Glutamatergic neuron (in vitro differentiated cells): ENCODE measurements at regions not wholly inside any gene's neighbourhood (a gene's known extent, or its start where the extent isn't known, plus 50 kb on each side); places are given as distances from the start of the nearest gene placed in this dataset.

Source experiments
- DNase-seq: peaks from one replicate; pipeline ENCODE4 v3.0.0; 2022
- H3K27ac Mint-ChIP-seq: one replicate; pipeline ENCODE4 v1.8.0; 2020; ENCODE audit warnings: mild to moderate bottlenecking, mixed read lengths, inconsistent platforms; ENCODE audit not compliant: unreplicated experiment
- H3K27me3 Mint-ChIP-seq: one replicate; pipeline ENCODE4 v1.8.0; 2020; ENCODE audit warnings: mild to moderate bottlenecking, moderate library complexity, mixed read lengths, inconsistent platforms; ENCODE audit not compliant: unreplicated experiment
- H3K36me3 Mint-ChIP-seq: one replicate; pipeline ENCODE4 v1.8.0; 2020; ENCODE audit warnings: mild to moderate bottlenecking, mixed read lengths, inconsistent platforms; ENCODE audit not compliant: unreplicated experiment
- H3K4me1 Mint-ChIP-seq: one replicate; pipeline ENCODE4 v1.8.0; 2020; ENCODE audit warnings: mild to moderate bottlenecking, low read depth, mixed read lengths, inconsistent platforms; ENCODE audit not compliant: unreplicated experiment
- H3K4me3 Mint-ChIP-seq: one replicate; pipeline ENCODE4 v1.8.0; 2020; ENCODE audit warnings: mild to moderate bottlenecking, mixed read lengths, inconsistent platforms; ENCODE audit not compliant: unreplicated experiment
- H3K9me3 Mint-ChIP-seq: one replicate; pipeline ENCODE4 v1.8.0; 2020; ENCODE audit warnings: mild to moderate bottlenecking, moderate library complexity, mixed read lengths, inconsistent platforms; ENCODE audit not compliant: unreplicated experiment
- TF ChIP-seq, protein P1 (sequence below): fragments of 200-600 bp; sonication (generic); IDR thresholded peaks from one replicate; pipeline ENCODE4 v1.5.0; 2021; ENCODE audit not compliant: partially characterized antibody, unreplicated experiment

DNA sequence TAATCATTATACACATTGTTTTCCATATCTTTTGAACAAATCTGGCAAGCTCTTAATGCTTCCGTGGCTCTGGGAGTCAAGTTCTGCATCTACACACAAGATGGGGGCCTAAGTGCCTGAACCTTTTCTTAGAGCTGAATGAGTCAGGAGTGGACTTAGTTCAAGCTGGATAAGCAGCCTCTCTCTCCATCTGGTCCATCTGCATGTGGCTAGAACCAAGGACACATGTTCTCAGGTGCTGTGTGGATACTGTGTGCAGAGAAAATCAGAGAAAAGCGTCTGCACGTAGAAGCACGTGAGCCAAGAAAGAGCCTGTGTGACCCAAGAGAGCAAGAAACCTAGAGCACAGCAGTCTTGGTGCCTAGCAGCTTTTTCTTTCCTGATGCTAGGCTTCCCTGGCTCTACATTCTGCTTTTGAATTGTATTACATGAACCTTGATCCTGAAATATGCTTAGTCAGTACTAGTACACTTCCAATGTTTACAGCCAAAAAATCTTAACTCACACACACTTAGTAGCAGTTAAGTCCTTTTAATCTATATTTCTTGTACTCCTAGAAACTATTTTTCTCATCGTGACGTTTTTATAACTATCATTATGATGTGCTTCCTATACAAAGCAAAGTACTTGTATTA is 1798.9 kb downstream of the MAT2B start:
- Mint-ChIP-seq H3K27ac (no peak overlapping the region), H3K9me3 (no peaks in the 10 kb centered on the region), H3K4me3 (no peak overlapping the region), H3K4me1 (peaks cover 3% of the 10 kb centered on the region), H3K36me3 (no peaks in the 10 kb centered on the region), H3K27me3 (no peaks in the 10 kb centered on the region)
- TF ChIP-seq, protein P1, sequence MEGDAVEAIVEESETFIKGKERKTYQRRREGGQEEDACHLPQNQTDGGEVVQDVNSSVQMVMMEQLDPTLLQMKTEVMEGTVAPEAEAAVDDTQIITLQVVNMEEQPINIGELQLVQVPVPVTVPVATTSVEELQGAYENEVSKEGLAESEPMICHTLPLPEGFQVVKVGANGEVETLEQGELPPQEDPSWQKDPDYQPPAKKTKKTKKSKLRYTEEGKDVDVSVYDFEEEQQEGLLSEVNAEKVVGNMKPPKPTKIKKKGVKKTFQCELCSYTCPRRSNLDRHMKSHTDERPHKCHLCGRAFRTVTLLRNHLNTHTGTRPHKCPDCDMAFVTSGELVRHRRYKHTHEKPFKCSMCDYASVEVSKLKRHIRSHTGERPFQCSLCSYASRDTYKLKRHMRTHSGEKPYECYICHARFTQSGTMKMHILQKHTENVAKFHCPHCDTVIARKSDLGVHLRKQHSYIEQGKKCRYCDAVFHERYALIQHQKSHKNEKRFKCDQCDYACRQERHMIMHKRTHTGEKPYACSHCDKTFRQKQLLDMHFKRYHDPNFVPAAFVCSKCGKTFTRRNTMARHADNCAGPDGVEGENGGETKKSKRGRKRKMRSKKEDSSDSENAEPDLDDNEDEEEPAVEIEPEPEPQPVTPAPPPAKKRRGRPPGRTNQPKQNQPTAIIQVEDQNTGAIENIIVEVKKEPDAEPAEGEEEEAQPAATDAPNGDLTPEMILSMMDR: no peak
- DNase-seq: no peak

DNA sequence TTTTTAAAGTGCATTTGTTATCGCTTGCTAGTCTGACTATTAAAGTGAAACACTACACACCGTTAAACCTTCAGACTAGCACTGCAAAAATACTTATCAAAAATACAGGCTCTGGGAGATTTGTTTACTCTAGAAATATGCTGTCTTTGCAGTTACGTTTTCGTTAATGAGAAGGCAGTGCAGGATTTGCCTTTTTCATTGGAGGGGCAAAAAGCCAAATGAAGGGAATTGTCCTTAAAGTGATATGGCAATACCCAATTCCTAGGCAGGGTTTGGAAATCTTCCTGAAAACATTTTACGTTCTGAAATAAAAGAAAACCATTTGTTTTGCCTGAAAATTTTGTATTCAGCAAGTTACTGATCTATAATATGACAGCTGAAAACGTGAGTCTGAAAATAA is 1800.2 kb downstream of the MAT2B start:
- DNase-seq: no peak
- H3K27ac Mint-ChIP-seq: no peak overlapping the region
- TF ChIP-seq, protein P1: no peak

GRCh38 chr5:165309446-165309845 is 1804.0 kb downstream of the MAT2B start:
- H3K27me3 Mint-ChIP-seq: no peaks in the 10 kb centered on the region
- no peaks in the 10 kb centered on the region for H3K9me3 Mint-ChIP-seq
- no peaks in the 10 kb centered on the region for H3K36me3 Mint-ChIP-seq
- H3K4me1 Mint-ChIP-seq: no peaks in the 10 kb centered on the region
- no peak for DNase-seq
- TF ChIP-seq, protein P1: no peak
- no peak overlapping the region for H3K27ac Mint-ChIP-seq
- no peak overlapping the region for H3K4me3 Mint-ChIP-seq

More for the DNA sequence above, 1800.2 kb downstream of the MAT2B start:
- Mint-ChIP-seq H3K9me3 (no peaks in the 10 kb centered on the region), H3K27me3 (no peaks in the 10 kb centered on the region), H3K4me3 (no peak overlapping the region), H3K4me1 (peaks cover 3% of the 10 kb centered on the region), H3K36me3 (no peaks in the 10 kb centered on the region)

GRCh38 chr5:165310031-165310430 is 1804.6 kb downstream of the MAT2B start:
- H3K4me1 Mint-ChIP-seq: no peaks in the 10 kb centered on the region
- H3K27ac Mint-ChIP-seq: no peak overlapping the region
- H3K36me3 Mint-ChIP-seq: no peaks in the 10 kb centered on the region
- H3K4me3 Mint-ChIP-seq: no peak overlapping the region
- no peaks in the 10 kb centered on the region for H3K27me3 Mint-ChIP-seq
- TF ChIP-seq, protein P1: no peak
- no peak for DNase-seq
- no peaks in the 10 kb centered on the region for H3K9me3 Mint-ChIP-seq

GRCh38 chr5:165321912-165322311 is 1816.5 kb downstream of the MAT2B start:
- no peak overlapping the region for H3K4me3 Mint-ChIP-seq
- no peaks in the 10 kb centered on the region for H3K9me3 Mint-ChIP-seq
- no peak overlapping the region for H3K27ac Mint-ChIP-seq
- TF ChIP-seq, protein P1: no peak
- H3K27me3 Mint-ChIP-seq: no peaks in the 10 kb centered on the region
- peaks cover 12% of the 10 kb centered on the region for H3K4me1 Mint-ChIP-seq
- DNase-seq: no peak
- H3K36me3 Mint-ChIP-seq: peaks cover 10% of the 10 kb centered on the region
